GM21390 (cell line): ENCODE measurements at regions not wholly inside any gene's neighbourhood (a gene's known extent, or its start where the extent isn't known, plus 50 kb on each side); places are given as distances from the start of the nearest gene placed in this dataset.
"Not testable (repeated sequence)": the region's sequence is repeated elsewhere in the genome, so short reads cannot be mapped to it uniquely, and the experiment has no call there.

Source experiments
- ATAC-seq: cut with Tn5 transposase; IDR thresholded peaks from one replicate; pipeline ENCODE4 v1.9.1; 2021; ENCODE audit not compliant: unreplicated experiment

DNA sequence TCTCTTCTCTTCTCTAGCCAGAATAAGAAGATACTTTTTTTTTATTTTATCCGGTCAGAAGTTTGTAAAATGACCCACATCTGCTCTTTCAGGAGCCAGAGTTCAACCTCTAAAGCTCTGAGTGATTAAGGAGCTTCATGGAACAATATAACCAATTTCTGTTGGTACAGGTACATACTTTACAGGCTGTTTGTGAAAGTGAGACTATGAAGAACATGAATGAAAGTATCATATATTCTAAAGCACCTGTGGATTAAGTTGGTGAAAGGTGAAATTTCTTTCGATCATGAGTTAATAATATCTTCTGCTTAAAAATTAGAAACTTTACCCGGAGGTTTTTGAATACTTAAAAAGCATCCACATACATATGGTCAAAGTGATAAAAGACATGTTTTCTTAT lies 65.2 kb downstream of the DMRT2 start:
- ATAC-seq = no peak

DNA sequence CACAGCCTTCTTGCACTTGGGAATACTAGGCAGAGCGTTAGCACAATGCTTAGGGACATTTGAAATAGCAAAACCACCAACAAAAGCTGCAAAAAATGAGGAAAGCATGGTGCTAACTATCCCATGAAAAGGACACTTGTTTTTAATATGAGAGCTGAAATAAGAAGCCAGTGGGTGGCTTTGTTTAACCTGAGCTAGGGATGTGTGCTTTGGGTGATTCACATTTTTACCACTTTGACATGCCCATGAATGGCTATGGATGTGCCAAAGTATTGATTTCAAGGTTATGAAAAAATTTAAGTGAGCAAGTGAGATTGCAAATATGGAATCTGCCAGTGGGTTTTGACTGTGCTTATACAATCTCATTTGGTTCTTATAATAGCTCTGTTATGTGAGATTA lies 67.3 kb downstream of the DMRT2 start:
- no peak for ATAC-seq

DNA sequence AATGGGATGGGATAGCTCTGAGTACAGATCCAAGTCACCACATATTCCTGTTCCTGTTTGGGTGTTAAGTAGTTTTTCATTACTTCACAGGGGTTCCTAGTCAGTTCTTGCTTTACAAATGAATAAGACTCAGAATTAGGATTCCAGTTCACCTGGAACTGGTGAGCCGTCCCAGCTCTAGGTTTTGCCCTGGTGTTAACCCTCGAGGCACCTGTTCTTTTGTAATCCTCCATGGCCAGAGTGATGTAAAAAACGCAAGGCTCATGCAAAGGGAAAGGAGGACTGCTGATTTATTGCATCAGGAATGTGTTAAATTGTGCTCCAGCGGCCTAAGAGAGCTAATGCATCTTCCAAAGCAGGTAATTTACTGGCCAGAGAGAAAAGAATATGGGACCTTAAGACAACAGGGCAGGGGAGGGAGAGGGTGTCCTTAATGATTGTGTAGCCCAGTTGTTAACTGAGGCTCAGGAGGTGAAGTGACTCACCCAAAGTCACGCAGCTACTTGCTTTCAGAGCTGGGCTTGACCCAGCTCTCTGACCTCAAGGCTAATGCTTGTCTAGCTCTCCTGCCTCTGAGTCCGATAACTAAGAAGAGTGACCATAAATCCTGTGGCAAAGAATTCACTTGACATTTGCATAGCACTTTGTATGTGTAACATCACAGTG lies 70.5 kb downstream of the DMRT2 start:
- no peak for ATAC-seq

DNA sequence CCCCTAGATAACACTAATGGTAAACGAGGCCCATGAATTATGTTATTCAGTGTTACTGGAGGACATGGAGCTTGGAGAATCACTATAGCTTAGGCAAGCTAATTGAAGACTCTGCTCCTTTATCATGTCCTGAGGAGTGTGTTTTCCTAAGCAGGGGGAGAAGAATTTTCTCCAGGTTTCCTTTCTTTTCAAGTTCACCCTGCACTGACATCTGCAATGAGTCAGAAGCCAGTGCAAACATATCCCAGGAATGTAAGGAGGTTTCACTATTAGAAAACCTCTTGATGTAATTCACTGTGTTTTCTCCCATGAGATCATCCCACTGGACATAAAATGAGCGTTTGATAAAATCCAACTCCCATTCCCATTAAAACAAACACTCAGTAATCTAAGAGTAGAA lies 75.6 kb downstream of the DMRT2 start:
- ATAC-seq = no peak

DNA sequence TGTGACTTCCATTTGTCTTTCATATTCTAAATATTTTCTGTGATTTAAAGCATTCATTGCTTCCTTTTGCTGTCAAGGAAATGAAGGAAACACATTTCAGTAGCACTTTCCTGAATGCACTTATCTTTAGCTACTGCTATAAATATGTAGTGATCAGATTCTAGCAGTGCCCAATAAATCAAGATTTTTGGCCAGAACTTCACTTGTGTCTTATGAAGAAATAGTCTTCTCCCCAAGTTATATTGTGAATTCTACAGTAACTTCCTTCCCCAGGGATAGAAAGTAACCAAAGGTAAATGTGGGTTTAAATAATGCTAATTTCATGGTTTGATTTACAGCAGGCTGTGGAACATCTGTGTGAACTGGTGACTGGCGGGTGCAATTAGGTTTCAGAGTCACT lies 77.9 kb downstream of the DMRT2 start:
- no peak for ATAC-seq

DNA sequence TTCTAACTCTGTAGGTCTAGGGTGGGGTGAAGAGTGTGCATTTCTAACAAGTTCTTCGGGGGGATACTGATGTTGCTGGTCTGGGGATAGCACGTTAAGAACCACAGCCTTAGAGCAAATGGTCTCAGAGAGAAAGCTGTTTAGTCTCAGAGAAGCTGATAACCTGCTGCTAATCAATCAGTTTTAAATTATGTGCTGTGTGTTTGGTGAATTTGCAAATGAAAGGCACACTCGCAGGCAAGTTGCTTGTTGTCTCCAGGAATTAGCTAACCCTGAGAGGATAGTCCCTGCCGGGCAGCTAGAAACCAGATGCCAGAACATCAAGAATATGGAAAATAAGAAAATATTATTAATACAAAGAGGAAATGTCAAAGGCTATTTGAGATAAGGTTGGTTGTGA lies 79.2 kb downstream of the DMRT2 start:
- no peak for ATAC-seq

DNA sequence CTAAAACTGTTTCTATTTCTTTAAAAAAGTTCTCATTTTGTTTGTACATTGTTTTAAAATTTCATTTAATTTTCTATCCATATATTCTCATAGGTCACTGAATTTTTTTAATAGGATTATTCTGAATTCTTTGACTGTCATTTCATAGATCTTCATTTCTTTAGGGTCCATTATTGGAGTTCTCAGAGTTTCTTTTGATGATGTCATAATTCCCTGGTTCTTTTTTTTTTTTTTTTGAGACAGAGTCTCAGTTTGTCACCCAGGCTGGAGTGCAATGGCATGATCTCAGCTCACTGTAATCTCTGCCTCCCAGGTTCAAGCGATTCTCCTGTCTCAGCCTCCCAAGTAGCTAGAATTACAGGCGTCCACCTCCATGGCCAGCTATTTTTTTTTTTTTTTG lies 89.9 kb downstream of the DMRT2 start:
- no peak for ATAC-seq

DNA sequence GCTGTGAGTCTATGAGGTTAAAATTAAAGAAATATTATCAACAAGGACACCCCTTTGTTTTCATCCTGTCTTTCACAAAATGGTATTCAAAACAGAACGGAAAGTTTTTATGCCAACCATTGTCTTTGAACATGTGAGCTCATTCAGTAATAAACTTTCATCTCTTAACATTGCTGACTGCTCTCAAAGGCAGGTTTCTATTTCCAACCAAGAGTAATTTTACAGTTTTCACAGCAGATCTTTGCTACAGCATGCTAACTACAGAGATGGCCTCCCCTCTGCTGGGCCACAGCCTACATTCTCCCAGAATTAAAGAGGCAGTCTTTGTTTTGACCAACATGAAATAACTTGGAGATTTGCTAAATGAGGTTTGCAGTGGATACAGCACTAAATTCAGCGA lies 101.5 kb downstream of the DMRT2 start:
- no peak for ATAC-seq

DNA sequence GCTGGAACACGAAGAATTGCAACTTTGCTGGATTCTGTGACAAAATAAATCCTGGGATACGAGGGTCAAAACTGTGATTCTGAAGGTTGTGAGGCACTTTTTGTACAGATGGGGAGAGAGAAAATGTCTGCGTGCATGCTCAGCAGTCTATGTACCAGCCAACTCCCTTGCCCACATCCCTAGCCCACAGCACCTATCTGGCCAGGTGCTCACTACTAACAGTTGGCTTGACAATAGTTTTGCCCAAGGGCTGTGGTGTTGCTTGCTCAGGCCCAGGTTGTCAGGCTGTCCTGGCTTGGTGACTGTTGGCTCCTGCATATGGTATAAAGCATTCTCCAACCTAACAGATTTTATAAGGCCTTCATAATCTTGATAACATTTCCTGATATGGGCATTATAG lies 102.0 kb downstream of the DMRT2 start:
- ATAC-seq = no peak

DNA sequence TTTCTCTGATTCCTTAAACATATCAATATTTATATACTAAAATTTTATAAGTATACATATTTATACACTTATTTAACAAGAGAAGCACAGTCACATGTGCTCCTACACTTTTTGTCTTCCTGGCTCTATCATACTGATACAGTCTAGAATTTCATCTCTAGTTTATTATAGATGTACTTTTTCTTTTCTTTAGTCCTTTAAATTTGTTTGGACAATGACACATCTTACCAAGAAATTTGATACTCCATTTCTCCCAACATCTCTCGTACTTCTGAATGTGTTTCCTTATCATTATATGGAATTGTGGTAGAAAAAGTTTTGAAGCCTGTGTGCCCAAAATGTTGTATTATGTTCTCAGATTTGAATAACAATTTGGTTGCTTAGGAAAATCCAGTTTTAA lies 104.6 kb downstream of the DMRT2 start:
- no peak for ATAC-seq

DNA sequence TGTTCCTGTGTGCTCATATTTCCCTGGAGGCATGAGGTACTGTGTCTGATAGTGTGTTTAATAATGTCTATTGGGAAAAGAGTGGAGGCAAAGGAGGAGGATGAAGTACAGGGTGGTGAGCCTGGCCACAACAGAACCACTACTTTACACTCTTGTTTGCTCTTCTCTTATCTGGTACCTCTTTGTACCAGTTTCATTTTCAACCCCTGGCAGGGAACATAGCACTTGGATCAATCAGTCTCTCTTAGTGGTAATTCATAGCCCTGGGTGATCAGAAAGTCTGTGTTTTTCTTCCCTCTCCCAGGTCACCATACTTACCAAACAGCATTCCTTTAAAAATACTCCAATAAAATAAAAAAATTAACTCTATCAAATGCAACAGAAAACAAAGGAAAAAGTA lies 105.4 kb downstream of the DMRT2 start:
- no peak for ATAC-seq

DNA sequence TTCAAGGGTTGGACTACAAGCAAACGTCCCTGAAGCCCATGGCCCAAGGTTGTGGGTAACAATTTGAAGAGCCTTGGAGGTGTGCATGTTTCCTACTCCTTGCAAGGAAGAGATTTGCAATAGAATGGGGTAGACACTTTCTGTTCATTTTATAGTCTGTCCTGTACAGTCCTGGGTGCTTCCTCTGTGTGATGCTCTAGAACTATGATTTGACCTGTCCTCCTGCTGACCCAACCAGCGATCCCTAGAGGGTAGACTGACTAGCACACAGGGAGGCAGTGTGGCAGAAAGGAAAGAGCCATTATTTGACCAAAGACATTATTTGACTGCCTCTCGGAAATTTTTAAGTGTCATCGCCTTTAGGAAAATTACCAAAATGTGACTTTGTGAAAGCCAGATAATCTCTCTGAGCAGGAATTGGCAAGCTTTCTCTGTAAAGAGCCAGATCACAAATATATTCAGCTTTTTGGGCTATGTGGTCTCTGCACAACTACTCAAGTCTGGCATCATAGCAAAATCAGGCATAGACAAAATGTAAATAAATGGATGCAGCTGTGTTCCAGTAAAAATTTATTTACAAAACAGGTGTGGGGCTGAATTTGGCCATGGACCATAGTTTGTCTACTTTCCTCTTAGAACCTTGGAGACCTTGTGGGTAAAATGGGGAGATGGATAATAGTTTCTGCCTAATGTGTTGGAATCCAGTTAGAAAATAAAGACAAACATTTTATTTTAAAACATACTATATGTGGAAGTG lies 106.8 kb downstream of the DMRT2 start:
- ATAC-seq = no peak

DNA sequence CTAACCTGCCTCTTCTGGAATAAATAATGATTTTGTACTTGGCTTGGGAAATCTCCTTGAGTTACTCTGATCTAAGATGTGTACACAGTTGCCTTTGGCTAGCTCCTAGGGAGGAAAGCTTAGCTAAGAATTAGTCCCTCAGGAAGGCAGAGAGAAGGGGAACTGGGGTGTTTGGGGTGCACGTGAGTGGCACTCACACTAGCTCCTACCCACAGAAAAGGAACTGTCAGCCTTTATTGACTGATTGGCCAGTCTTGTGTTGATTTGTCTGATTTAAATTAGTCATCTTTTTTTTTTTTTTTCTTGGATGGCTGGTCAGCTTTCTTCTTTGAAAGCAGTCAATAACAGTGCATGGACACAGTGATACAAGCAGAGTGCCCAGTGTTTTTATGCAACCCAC lies 107.7 kb downstream of the DMRT2 start:
- no peak for ATAC-seq

DNA sequence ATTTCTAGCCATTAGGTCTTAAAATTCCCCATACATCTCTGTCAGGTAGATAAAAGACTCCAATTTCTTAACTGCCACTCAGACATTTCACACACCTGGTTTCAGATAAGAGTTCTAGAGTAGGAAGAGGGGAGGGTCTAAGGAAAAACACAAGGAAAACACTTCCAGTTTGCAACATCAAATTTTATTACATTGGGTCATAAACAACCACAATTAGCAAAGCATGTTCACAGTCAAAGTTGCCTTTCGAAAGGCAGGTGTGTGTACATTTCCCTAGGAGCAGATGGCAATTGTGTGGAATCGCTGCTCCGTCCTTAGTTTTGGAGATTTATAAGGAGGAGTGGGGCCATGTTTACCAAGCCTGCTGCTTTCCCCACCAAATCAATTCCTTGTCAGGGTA lies 120.8 kb downstream of the DMRT2 start:
- ATAC-seq = no peak

DNA sequence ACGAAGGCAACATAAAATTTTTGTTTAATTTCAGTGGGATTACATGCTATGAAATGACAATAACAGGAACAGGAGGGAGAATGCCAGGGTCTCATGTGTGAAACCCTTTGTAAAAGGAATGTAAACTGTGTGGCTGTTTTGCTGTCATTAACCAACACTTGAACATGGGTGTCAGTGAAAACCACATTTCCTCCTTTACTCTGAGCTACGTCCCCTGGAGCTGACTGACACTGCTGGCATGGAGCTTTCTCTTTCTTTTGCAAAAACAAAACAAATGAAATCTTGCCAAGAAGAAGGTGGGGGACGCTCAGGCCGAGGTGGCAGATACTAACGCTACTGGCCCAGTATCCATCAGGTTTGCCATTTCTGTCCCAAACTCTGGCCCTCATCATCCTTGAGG lies 121.4 kb downstream of the DMRT2 start:
- ATAC-seq = no peak

DNA sequence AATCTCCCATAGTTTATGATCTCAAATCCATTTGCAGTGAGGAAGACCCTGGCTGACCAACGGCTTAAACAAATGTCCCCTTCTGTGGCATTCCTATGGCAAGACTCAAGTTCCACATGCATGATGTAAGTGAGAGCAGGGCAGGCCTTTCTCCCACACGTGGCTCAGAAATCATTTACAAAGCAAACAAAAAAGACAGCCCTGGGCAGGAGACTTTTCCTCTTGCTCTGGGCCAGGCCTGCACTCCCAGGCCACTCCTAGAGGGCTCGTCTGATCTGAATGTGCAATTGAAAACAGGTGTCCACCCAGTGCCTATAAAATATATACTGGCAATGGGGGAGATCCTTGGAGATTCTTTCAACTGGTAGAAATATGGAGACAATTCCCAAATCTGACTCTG lies 123.1 kb downstream of the DMRT2 start:
- ATAC-seq = no peak

DNA sequence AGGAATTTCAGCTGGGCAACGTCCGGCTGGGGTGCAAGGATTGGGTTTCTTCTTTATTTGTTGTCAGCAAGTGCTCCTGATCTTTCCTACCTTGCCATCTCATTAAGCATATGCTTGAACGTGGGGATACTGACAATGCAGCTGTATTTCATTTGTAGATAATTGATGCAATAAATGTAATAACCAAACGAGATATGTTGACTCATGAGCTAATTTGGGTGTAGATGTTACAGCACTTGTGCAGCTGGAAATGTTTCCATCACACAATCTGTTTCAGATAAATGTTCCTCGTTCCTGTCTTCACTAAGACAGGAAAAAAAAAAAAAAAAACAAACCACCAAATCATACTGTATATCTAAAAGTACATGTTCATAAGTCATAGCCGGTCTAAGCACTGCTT lies 123.8 kb downstream of the DMRT2 start:
- ATAC-seq = no peak

DNA sequence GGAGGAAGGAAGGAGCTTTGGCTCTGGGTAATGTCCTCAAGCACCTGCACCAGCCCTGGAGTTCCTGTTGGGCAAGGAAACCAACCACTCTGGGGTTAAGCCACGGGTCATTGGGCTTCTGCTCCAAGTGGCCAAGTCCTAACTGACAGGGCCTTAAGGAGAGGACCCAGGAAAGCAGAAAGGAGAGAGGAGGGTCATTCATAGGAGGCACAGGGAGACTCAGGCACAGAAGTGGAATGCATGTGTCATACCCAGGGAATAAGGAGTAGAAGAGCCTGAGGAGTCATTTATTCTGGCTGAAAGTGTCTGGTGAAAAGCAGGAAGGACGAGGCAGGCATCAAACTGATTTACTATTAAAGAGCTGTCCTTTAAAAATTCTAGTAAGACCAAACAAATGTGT lies 129.2 kb downstream of the DMRT2 start:
- ATAC-seq = no peak

DNA sequence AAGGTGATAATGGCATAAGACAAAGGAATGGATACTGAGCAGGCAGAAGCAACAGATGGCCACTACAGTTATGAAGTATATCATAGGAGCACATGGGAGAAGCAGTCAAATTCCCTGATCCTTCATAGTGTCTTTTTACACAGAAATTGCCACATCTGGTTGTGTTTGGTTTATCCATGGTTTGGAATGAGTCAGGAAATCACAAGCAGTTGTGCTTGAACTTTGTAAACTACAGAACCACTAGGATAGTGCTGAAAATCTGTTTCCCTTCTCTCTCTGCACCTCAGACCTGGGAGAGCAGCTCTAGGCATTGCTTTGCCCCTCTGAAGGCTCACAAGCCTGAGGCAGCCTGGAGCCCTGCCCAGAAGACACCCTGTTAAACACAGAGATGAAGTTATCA lies 134.0 kb downstream of the DMRT2 start:
- no peak for ATAC-seq

DNA sequence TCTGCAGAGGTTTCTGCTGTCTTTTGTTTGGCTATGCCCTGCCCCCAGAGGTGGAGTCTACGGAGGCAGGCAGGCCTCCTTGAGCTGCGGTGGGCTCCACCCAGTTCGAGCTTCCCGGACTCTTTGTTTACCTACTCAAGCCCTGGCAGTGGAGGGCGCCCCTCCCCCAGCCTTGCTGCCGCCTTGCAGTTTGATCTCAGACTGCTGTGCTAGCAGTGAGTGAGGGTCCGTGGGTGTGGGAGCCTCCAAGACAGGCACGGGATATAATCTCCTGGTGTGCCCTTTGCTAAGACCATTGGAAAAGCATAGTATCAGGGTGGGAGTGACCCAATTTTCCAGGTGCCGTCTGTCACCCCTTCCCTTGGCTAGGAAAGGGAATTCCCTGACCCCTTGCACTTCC lies 137.0 kb downstream of the DMRT2 start:
- not testable (repeated sequence) for ATAC-seq

DNA sequence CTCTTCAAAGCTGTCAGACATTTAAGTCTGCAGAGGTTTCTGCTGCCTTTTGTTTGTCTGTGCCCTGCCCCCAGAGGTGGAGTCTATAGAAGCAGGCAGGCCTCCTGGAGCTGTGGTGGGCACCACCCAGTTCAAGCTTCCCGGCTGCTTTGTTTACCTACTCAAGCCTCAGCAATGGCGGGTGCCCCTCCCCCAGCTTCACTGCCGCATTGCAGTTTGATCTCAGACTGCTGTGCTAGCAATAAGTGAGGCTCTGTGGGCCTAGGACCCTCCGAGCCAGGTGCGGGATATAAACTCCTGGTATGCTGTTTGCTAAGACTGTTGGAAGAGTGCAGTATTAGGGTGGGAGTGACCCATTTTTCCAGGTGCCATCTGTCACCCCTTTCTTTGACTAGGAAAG lies 145.5 kb downstream of the DMRT2 start:
- not testable (repeated sequence) for ATAC-seq

DNA sequence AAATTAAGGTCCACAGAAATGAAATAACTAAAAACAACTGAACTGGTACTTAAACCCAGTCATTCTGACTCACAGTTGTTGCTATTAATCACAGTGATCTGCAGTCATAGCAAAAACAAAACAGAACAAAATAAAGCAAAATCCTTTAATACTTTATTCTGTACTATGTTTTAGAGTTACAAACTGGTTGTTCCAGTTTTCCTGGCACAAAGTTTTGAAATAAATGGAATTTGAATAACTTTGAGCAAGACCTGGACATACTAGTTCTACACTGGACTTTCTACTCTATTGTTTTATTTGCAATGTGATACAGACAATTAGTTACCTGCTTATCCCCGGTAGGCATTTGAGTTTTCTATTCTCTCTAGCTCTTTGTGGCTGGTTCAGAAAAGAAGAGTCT lies 147.9 kb downstream of the DMRT2 start:
- no peak for ATAC-seq

DNA sequence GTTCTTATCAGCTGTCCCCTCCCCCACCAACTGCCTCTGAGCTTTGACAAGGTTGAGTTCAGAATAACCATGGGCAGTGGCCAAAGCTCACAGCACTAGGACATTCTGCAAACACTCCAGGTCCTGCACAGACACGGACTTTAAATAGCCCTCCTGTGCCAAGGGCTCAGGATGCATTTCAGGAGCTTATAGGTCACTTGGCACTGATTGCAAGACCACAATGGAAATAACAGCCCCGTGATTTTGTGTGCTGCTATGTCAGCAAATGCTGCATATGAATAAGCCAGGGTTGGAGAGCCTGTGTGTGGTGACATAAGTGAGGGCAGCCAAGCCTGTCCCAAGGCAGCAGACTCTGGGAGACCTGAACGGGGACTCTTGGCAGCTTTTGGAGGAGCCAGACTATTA lies 150.7 kb downstream of the DMRT2 start:
- no peak for ATAC-seq
